ENCODE measurements at regions not wholly inside any gene's neighbourhood (a gene's known extent, or its start where the extent isn't known, plus 50 kb on each side); places are given as distances from the start of the nearest gene placed in this dataset.

DNA sequence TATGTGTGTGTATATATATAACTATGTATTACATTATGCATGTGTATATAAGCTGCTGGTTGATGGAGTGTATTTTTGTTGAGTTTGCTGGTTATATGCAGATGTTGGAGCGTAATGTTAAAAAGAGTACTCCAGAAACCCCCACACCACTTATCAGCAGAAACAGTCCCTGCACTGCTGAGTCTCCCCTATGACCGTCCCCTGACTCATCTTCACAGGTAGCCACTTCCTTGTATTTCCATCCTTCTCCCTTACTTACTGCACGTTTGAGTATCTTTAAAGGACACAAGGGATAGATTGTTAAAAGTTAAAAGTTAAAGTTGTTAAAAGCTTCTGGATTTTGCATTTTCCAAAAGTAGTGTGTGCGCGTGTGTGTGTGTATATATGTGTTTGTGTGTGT is 853.9 kb upstream of the EEF2KMT start:
- TF ChIP-seq, protein P1, sequence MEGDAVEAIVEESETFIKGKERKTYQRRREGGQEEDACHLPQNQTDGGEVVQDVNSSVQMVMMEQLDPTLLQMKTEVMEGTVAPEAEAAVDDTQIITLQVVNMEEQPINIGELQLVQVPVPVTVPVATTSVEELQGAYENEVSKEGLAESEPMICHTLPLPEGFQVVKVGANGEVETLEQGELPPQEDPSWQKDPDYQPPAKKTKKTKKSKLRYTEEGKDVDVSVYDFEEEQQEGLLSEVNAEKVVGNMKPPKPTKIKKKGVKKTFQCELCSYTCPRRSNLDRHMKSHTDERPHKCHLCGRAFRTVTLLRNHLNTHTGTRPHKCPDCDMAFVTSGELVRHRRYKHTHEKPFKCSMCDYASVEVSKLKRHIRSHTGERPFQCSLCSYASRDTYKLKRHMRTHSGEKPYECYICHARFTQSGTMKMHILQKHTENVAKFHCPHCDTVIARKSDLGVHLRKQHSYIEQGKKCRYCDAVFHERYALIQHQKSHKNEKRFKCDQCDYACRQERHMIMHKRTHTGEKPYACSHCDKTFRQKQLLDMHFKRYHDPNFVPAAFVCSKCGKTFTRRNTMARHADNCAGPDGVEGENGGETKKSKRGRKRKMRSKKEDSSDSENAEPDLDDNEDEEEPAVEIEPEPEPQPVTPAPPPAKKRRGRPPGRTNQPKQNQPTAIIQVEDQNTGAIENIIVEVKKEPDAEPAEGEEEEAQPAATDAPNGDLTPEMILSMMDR (IDR thresholded peaks at IDR 0.05): no peak
- Histone ChIP-seq H3K27ac (no peak overlapping the region), H3K4me3 (ENCODE audit: low read depth in 1 of 2, low read length in 1 of 2) (no peak overlapping the region), H3K4me1 (ENCODE audit: control insufficient read depth in 1 of 2, insufficient read depth in 1 of 2, low read depth in 1 of 2, low read length in 1 of 2) (no peaks in the 10 kb centered on the region), H3K9me3 (no peaks in the 10 kb centered on the region), H3K27me3 (no peaks in the 10 kb centered on the region), H3K36me3 (no peaks in the 10 kb centered on the region)

DNA sequence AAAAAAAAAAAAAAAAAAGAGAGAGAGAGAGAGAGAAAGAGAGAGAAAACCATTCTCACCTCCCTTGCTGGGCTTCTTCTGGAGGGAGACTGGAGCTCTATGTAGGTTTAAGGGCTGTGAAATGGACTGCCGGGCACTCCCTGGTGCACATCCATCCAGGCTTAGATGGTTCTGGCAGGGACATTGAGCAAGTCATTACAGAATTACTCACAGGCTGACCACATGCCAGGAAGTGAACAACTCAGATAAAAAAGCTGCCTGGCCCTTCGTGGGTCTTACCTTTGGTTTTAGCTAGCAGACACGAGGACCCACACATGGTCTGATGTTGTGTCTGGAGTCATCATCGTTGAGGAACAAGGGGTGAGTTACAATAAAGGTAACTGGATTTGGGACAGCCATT is 847.4 kb upstream of the EEF2KMT start:
- Histone ChIP-seq H3K27me3 (no peaks in the 10 kb centered on the region), H3K4me1 (ENCODE audit: control insufficient read depth in 1 of 2, insufficient read depth in 1 of 2, low read depth in 1 of 2, low read length in 1 of 2) (no peaks in the 10 kb centered on the region), H3K4me3 (ENCODE audit: low read depth in 1 of 2, low read length in 1 of 2) (no peak overlapping the region), H3K36me3 (no peaks in the 10 kb centered on the region), H3K9me3 (no peaks in the 10 kb centered on the region), H3K27ac (no peak overlapping the region)
- TF ChIP-seq, protein P1 (IDR thresholded peaks at IDR 0.05): no peak

DNA sequence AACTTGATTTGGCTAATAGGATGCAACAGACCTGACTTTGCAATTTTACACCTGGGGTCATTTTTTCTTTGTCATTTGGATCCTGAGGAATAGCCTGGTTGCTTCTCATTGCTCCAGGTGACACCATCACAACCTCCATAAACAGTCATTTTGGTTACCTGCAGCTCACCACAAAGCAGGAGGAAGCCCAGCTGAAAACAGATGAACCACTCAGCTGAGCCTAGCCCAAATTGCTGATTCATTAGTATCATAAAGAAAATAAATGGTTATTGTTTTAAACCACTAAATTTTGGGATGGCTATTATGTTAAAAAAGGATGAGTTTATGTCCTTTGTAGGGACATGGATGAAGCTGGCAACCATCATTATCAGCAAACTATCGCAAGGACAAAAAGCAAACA is 841.0 kb upstream of the EEF2KMT start:
- no peaks in the 10 kb centered on the region for H3K36me3 ChIP-seq
- TF ChIP-seq, protein P1 (IDR thresholded peaks at IDR 0.05): no peak
- no peak overlapping the region for H3K4me3 ChIP-seq (ENCODE audit: low read depth in 1 of 2, low read length in 1 of 2)
- no peaks in the 10 kb centered on the region for H3K27me3 ChIP-seq
- no peaks in the 10 kb centered on the region for H3K9me3 ChIP-seq
- H3K4me1 ChIP-seq (ENCODE audit: control insufficient read depth in 1 of 2, insufficient read depth in 1 of 2, low read depth in 1 of 2, low read length in 1 of 2): no peaks in the 10 kb centered on the region
- H3K27ac ChIP-seq: no peak overlapping the region

DNA sequence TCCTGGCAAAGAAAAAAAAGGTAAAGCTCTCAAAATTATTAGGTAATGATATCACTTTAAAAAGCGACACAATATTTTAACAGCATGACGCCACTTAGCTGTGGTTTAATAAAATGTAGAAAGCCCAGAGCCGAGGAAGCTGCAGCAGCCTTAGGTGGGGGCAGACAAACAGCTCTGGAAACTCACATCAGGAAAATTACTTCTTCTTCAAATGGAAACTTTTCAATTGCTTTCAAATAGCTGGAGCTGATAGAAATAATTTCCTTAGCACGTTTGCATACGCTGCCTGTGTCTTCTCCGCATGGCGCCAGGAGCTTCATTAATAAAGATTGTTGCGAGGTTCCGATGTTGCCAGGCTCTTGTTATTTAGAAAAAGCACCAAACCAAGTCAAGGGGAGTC is 835.3 kb upstream of the EEF2KMT start:
- Histone ChIP-seq H3K9me3 (no peaks in the 10 kb centered on the region), H3K27ac (no peak overlapping the region), H3K4me1 (ENCODE audit: control insufficient read depth in 1 of 2, insufficient read depth in 1 of 2, low read depth in 1 of 2, low read length in 1 of 2) (no peaks in the 10 kb centered on the region), H3K27me3 (no peaks in the 10 kb centered on the region), H3K36me3 (no peaks in the 10 kb centered on the region), H3K4me3 (ENCODE audit: low read depth in 1 of 2, low read length in 1 of 2) (no peak overlapping the region)
- TF ChIP-seq, protein P1 (IDR thresholded peaks at IDR 0.05): no peak

DNA sequence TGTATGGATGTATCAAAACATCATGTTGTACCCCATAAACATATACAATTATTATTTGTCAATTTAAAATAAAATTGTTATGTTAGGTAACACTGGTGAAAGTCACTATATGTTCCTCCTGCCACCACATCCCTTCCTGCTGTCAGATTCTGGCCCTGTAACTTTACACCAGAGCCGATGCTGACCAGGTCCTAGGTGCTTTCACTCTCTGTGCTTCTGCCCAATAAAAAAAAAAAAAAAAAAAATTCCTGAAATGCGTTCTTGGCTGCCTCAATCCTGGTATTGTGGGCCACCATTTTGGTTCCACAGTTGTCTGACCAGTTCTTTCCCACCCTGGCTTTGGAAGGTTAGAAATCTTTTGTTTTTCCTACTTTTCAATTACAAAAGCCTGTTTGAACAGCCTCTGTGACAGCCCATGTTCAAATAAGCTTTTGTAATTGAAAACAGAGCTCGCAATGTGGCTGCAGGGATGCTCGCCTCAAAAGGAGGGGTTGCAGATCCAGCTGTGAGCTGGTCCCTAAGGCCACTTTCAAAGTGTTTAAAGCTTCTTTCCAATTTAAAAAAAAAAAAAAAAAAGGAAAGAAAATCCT is 831.0 kb upstream of the EEF2KMT start:
- Histone ChIP-seq H3K4me3 (ENCODE audit: low read depth in 1 of 2, low read length in 1 of 2) (no peak overlapping the region), H3K36me3 (no peaks in the 10 kb centered on the region), H3K27me3 (no peaks in the 10 kb centered on the region), H3K4me1 (ENCODE audit: control insufficient read depth in 1 of 2, insufficient read depth in 1 of 2, low read depth in 1 of 2, low read length in 1 of 2) (no peaks in the 10 kb centered on the region), H3K9me3 (no peaks in the 10 kb centered on the region), H3K27ac (no peak overlapping the region)
- TF ChIP-seq, protein P1 (IDR thresholded peaks at IDR 0.05): no peak

DNA sequence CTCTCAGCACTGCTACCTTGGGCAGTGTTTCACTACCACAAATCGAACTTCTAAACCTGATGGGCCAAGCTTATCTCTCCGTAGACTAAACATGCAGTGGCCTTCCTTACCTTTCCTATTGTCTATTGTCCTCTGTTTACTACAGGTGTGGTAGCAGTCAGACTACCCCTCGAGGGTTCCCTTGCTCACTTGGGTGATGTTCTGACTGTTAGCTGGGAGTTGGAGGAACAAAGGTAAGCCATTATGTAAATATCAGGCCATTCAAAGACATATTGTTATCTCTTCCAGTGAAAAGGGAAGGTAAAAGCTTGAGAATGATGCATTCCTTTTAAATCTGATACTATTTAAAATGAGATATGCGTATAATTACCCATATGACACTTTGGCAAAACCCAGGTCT is 828.3 kb upstream of the EEF2KMT start:
- Histone ChIP-seq H3K36me3 (no peaks in the 10 kb centered on the region), H3K27me3 (no peaks in the 10 kb centered on the region), H3K4me1 (ENCODE audit: control insufficient read depth in 1 of 2, insufficient read depth in 1 of 2, low read depth in 1 of 2, low read length in 1 of 2) (no peaks in the 10 kb centered on the region), H3K9me3 (no peaks in the 10 kb centered on the region), H3K4me3 (ENCODE audit: low read depth in 1 of 2, low read length in 1 of 2) (no peak overlapping the region), H3K27ac (no peak overlapping the region)
- TF ChIP-seq, protein P1 (IDR thresholded peaks at IDR 0.05): no peak

Data from neutrophil (primary cell).